Loucy (cell line): ENCODE measurements at regions not wholly inside any gene's neighbourhood (a gene's known extent, or its start where the extent isn't known, plus 50 kb on each side); places are given as distances from the start of the nearest gene placed in this dataset.

Experiments
- H2AFZ ChIP-seq: fragments of 200-600 bp; sonication (generic); 2 replicates; pipeline ENCODE4 v1.6.0; 2016; ENCODE audit warnings: antibody characterized with exemption, mild to moderate bottlenecking, low read length, moderate library complexity
- H3F3A ChIP-seq: fragments of 200-600 bp; 2 replicates; pipeline ENCODE4 v1.6.0; 2016; ENCODE audit warnings: antibody characterized with exemption, low read depth, mild to moderate bottlenecking
- H3K27me3 ChIP-seq: fragments of 200-600 bp; sonication (generic); 2 replicates; pipeline ENCODE4 v1.6.1; 2014; ENCODE audit warnings: low read length, mild to moderate bottlenecking; ENCODE audit not compliant: insufficient read depth, poor library complexity, severe bottlenecking
- H3K36me3 ChIP-seq: fragments of 200-600 bp; sonication (generic); 2 replicates; pipeline ENCODE4 v1.6.1; 2016; ENCODE audit warnings: low read length; ENCODE audit not compliant: insufficient read depth
- H3K4me1 ChIP-seq: fragments of 200-600 bp; sonication (generic); 2 replicates; pipeline ENCODE4 v1.5.1; 2014; ENCODE audit warnings: low read length, mild to moderate bottlenecking; ENCODE audit not compliant: insufficient read depth, poor library complexity, severe bottlenecking
- H3K4me2 ChIP-seq: fragments of 200-600 bp; sonication (generic); 2 replicates; pipeline ENCODE4 v1.6.0; 2014; ENCODE audit warnings: antibody characterized with exemption, low read length, low read depth, mild to moderate bottlenecking; ENCODE audit not compliant: poor library complexity, severe bottlenecking
- H3K4me3 ChIP-seq: fragments of 200-600 bp; sonication (generic); 2 replicates; pipeline ENCODE4 v1.5.1; 2014; ENCODE audit warnings: low read length, mild to moderate bottlenecking, mixed read lengths; ENCODE audit not compliant: poor library complexity, severe bottlenecking
- H3K79me2 ChIP-seq: fragments of 200-600 bp; sonication (generic); 2 replicates; pipeline ENCODE4 v1.6.1; 2014; ENCODE audit warnings: low read length; ENCODE audit not compliant: insufficient read depth
- H3K9ac ChIP-seq: fragments of 200-600 bp; sonication (generic); 2 replicates; pipeline ENCODE4 v1.6.0; 2014; ENCODE audit warnings: mild to moderate bottlenecking, low read depth, low read length, moderate library complexity; ENCODE audit not compliant: poor library complexity, severe bottlenecking
- H3K9me2 ChIP-seq: fragments of 200-600 bp; sonication (generic); replicated peaks from 2 replicates; pipeline ENCODE4 v1.6.1; 2016; ENCODE audit warnings: low read depth, low read length, mixed read lengths
- H3K9me3 ChIP-seq: fragments of 200-600 bp; sonication (generic); 2 replicates; pipeline ENCODE4 v1.6.1; 2014; ENCODE audit warnings: mild to moderate bottlenecking, antibody characterized with exemption, low read length, low read depth; ENCODE audit not compliant: insufficient read depth
- H4K20me1 ChIP-seq: fragments of 200-600 bp; sonication (generic); 2 replicates; pipeline ENCODE4 v1.6.0; 2014; ENCODE audit warnings: antibody characterized with exemption, low read length, mild to moderate bottlenecking; ENCODE audit not compliant: insufficient read depth, poor library complexity, severe bottlenecking
- EZH2phosphoT487 ChIP-seq: fragments of 200-600 bp; IDR thresholded peaks from 2 replicates; pipeline ENCODE4 v1.6.1; 2018; ENCODE audit warnings: antibody characterized with exemption, mild to moderate bottlenecking, moderate library complexity, borderline replicate concordance
- TF ChIP-seq, protein P1 (sequence below): fragments of 200-600 bp; sonication (generic); conservative IDR thresholded peaks from 2 replicates; pipeline ENCODE4 v1.5.1; 2014; ENCODE audit warnings: mild to moderate bottlenecking, antibody characterized with exemption, low read length

DNA sequence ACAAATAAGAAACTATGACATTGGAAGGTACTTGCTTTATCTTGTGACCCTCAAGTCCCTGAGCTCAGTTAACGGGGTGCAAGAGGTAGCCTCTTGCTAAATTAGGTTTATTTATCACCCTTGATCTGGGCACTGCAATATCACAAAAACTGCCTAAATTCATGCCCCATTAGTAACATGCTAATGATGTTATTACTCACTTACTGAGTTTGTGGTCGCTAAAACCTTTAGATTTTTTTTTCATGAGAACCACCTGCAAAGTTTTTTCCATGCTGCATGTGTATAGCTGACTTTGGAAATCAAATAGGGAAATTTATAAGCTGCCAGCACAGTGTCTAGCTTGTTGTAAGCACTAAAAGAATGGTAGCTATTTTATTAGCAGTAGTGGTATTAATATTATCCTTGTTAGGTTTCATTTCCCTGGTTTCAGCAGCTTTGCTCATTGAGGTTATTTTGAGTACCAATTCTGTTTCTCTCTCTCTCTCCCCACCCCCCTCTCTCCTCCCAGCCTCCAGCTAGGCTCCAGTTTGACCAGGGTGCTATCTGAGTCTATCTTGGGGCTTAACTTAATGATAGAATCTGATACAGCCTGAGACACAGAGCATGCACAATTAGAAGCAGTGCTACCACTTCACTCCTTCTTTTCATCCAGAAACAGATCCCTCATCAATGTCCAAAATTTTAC lies 88.7 kb upstream of the ATP8B1 start:
- Histone ChIP-seq H4K20me1 (no peaks in the 10 kb centered on the region), H3K9me2 (no peaks in the 10 kb centered on the region), H3K9ac (no peak overlapping the region), H3K4me3 (no peak overlapping the region), H3K36me3 (no peaks in the 10 kb centered on the region), H3K4me2 (no peak overlapping the region), H3K4me1 (no peaks in the 10 kb centered on the region), H3K9me3 (peaks cover 7% of the 10 kb centered on the region; the same call in 1 of the 2 replicates), H3F3A (no peaks in the 10 kb centered on the region), H3K27me3 (no peaks in the 10 kb centered on the region), H3K79me2 (no peaks in the 10 kb centered on the region), H2AFZ (no peak overlapping the region)
- TF ChIP-seq, protein P1, sequence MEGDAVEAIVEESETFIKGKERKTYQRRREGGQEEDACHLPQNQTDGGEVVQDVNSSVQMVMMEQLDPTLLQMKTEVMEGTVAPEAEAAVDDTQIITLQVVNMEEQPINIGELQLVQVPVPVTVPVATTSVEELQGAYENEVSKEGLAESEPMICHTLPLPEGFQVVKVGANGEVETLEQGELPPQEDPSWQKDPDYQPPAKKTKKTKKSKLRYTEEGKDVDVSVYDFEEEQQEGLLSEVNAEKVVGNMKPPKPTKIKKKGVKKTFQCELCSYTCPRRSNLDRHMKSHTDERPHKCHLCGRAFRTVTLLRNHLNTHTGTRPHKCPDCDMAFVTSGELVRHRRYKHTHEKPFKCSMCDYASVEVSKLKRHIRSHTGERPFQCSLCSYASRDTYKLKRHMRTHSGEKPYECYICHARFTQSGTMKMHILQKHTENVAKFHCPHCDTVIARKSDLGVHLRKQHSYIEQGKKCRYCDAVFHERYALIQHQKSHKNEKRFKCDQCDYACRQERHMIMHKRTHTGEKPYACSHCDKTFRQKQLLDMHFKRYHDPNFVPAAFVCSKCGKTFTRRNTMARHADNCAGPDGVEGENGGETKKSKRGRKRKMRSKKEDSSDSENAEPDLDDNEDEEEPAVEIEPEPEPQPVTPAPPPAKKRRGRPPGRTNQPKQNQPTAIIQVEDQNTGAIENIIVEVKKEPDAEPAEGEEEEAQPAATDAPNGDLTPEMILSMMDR, result no peak
- no peak for TF ChIP-seq EZH2phosphoT487

DNA sequence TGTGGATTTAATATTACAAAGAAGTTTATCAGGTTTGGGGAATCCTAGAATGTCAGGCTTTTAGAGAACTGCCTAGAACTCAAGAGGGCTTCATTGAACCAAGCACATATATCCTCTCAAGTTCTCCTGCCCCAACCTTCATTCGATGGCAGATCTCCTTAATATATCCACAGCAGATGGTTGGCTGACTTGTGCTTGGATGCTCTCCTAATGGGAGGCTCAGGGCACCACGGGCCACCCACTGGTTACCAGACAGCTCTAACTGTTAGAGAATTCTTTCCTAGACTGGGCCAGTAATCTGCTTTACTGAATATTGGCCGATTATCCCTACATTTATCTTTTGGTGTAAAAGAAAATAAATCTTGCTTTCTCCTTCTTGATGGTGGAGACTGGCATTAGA lies 87.2 kb upstream of the ATP8B1 start:
- Histone ChIP-seq H3F3A (no peaks in the 10 kb centered on the region), H2AFZ (no peak overlapping the region), H3K4me3 (no peak overlapping the region), H3K79me2 (no peaks in the 10 kb centered on the region), H3K9me3 (peaks cover 7% of the 10 kb centered on the region; the same call in 1 of the 2 replicates), H3K27me3 (no peaks in the 10 kb centered on the region), H3K4me2 (no peak overlapping the region), H4K20me1 (no peaks in the 10 kb centered on the region), H3K4me1 (no peaks in the 10 kb centered on the region), H3K36me3 (no peaks in the 10 kb centered on the region), H3K9me2 (no peaks in the 10 kb centered on the region), H3K9ac (no peak overlapping the region)
- no peak for TF ChIP-seq EZH2phosphoT487
- TF ChIP-seq, protein P1, result no peak

DNA sequence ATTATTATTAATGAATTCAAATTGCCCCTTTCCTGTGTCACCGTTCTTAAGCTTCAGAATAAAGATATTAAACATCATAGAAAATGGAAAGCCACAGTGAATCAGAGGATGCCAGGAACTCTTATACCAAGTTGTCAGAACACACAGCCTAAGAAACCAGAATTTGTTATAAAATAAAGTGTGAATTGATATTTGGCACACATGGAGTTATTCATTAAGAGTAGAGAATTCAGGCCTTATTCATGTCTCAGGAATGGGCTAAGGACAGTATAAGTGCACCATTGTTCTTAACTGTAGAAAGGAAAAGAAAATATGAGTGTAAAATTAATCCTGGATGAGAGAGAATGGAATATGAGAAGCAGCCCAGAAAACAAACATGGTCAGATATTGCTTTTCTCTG lies 86.7 kb upstream of the ATP8B1 start:
- H3K79me2 ChIP-seq, result no peaks in the 10 kb centered on the region
- H2AFZ ChIP-seq, result no peak overlapping the region
- H3K9me2 ChIP-seq, result no peaks in the 10 kb centered on the region
- H3K36me3 ChIP-seq, result no peaks in the 10 kb centered on the region
- no peak overlapping the region for H3K4me2 ChIP-seq
- no peak overlapping the region for H3K4me3 ChIP-seq
- no peaks in the 10 kb centered on the region for H4K20me1 ChIP-seq
- TF ChIP-seq EZH2phosphoT487, result no peak
- TF ChIP-seq, protein P1, result no peak
- no peaks in the 10 kb centered on the region for H3K4me1 ChIP-seq
- H3F3A ChIP-seq, result no peaks in the 10 kb centered on the region
- peaks cover 7% of the 10 kb centered on the region; the same call in 1 of the 2 replicates for H3K9me3 ChIP-seq
- H3K9ac ChIP-seq, result no peak overlapping the region
- no peaks in the 10 kb centered on the region for H3K27me3 ChIP-seq
